ENCODE measurements at regions not wholly inside any gene's neighbourhood (a gene's known extent, or its start where the extent isn't known, plus 50 kb on each side); places are given as distances from the start of the nearest gene placed in this dataset.

DNA sequence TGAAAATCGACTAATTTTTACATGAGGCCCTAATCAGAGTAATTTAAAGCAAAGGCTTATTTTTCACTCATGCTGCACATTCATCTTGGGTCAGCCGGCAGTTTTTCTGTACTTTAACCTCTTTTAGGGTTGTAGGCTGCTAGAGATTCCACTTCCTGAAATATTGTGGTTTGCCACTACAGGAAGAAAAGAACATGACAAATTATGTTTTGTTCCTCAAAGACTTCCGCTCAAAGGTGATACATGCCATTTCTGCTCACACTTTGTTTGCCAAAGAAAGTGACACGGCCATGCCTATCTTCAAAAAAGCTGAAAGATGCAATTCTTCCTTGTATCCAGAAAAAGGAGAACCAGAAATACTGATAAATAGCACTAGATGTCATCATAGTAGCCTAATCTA, 183.4 kb upstream of the PPFIA2 start:
- Histone ChIP-seq H3K9ac (ENCODE audit: insufficient read depth, low read length, poor library complexity, severe bottlenecking) (no peak overlapping the region), H2AFZ (ENCODE audit: insufficient read depth, low read depth, low read length, poor library complexity, severe bottlenecking) (no peak overlapping the region), H3K27ac (ENCODE audit: low read depth in 1 of 2, low read length in 2 of 2) (no peak overlapping the region), H3K36me3 (replicated peaks in 1 of 2; ENCODE audit: control insufficient read depth in 1 of 2, insufficient read depth in 2 of 2, low read length in 2 of 2) (no peaks in the 10 kb centered on the region), H3K79me2 (ENCODE audit: insufficient read depth, low read length) (no peaks in the 10 kb centered on the region), H3K4me2 (replicated peaks; ENCODE audit: extremely low read depth, low read length, poor library complexity, severe bottlenecking) (peak overlapping the region; percentile 56), H3K9me3 (replicated peaks in 1 of 2; ENCODE audit: control insufficient read depth in 1 of 2, insufficient read depth in 1 of 2, low read length in 2 of 2) (peaks cover 0 to 3% of the 10 kb centered on the region in 2 donors), H4K20me1 (ENCODE audit: insufficient read depth, low read length) (no peaks in the 10 kb centered on the region), H3K4me3 (replicated peaks in 1 of 3; ENCODE audit: low read depth in 2 of 3, low read length in 3 of 3) (peak overlapping the region in 1 of 3 experiments; percentile 46), H3K27me3 (ENCODE audit: control insufficient read depth in 2 of 2, insufficient read depth in 2 of 2, low read length in 2 of 2) (peaks cover 49 to 72% of the 10 kb centered on the region in 2 donors), H3K4me1 (ENCODE audit: control insufficient read depth in 1 of 2, insufficient read depth in 2 of 2, low read length in 2 of 2) (peaks cover 34 to 54% of the 10 kb centered on the region in 2 donors)
- peak overlapping the region in 5 of 7 donors; percentile 4 to 82 (median 52) for H3K27ac Mint-ChIP-seq
- peaks cover 59% of the 10 kb centered on the region for H3K4me1 Mint-ChIP-seq
- peaks cover 64 to 81% (median 71%) of the 10 kb centered on the region in 3 donors for H3K27me3 Mint-ChIP-seq (ENCODE audit: low read depth in 3 of 3)
- TF ChIP-seq, protein P1, sequence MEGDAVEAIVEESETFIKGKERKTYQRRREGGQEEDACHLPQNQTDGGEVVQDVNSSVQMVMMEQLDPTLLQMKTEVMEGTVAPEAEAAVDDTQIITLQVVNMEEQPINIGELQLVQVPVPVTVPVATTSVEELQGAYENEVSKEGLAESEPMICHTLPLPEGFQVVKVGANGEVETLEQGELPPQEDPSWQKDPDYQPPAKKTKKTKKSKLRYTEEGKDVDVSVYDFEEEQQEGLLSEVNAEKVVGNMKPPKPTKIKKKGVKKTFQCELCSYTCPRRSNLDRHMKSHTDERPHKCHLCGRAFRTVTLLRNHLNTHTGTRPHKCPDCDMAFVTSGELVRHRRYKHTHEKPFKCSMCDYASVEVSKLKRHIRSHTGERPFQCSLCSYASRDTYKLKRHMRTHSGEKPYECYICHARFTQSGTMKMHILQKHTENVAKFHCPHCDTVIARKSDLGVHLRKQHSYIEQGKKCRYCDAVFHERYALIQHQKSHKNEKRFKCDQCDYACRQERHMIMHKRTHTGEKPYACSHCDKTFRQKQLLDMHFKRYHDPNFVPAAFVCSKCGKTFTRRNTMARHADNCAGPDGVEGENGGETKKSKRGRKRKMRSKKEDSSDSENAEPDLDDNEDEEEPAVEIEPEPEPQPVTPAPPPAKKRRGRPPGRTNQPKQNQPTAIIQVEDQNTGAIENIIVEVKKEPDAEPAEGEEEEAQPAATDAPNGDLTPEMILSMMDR (IDR thresholded peaks at IDR 0.05) = no peak
- peaks cover 0 to 15% (median 2%) of the 10 kb centered on the region in 7 donors for H3K9me3 Mint-ChIP-seq
- H3K36me3 Mint-ChIP-seq = no peaks in the 10 kb centered on the region
- peak; percentile 74 to 89 (median 85) for DNase-seq
- WGBS (ENCODE audit: insufficient coverage) = 0% methylated on average over 2 of the region's 4 CpGs
- intact Hi-C loops (cut with micrococcal nuclease) = loop anchor here (10.0 kb wide), 2 partner anchors 138 to 412 kb away; partner anchors contain the start of genes CCDC59 (in 1 of the 2) and METTL25 (in 1 of the 2)
- peak overlapping the region in 1 of 2 donors; percentile 81 for H3K4me3 Mint-ChIP-seq

DNA sequence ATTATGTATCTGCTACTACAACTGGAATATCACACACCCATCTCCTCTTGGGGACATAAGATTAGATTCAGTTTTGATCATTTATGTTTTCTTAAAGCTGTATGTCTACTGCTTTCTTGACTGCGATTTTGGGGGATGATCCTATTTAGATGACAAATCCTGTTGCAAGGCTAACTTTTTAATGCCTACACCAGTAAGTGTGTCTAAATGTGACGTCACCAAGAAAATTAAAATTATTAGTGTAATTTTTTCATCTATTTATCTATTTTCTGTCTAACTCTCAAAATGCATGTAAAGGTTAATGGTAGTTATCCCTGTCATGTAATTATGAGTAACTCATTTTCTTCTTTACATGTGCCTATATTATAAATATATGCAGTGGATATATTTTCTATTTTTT, 170.9 kb upstream of the PPFIA2 start:
- intact Hi-C loops (cut with micrococcal nuclease) = no loop called here
- no CpG with 5 or more reads among the region's 2 CpGs for WGBS (ENCODE audit: insufficient coverage)

More for the DNA sequence above, 170.9 kb upstream of the PPFIA2 start:
- Histone ChIP-seq H3K4me1 (ENCODE audit: control insufficient read depth in 1 of 2, insufficient read depth in 2 of 2, low read length in 2 of 2) (no peaks in the 10 kb centered on the region), H2AFZ (ENCODE audit: insufficient read depth, low read depth, low read length, poor library complexity, severe bottlenecking) (no peak overlapping the region), H3K4me2 (replicated peaks; ENCODE audit: extremely low read depth, low read length, poor library complexity, severe bottlenecking) (no peak overlapping the region), H3K36me3 (replicated peaks in 1 of 2; ENCODE audit: control insufficient read depth in 1 of 2, insufficient read depth in 2 of 2, low read length in 2 of 2) (no peaks in the 10 kb centered on the region), H3K9me3 (replicated peaks in 1 of 2; ENCODE audit: control insufficient read depth in 1 of 2, insufficient read depth in 1 of 2, low read length in 2 of 2) (peaks cover 0 to 4% of the 10 kb centered on the region in 2 donors), H3K27me3 (ENCODE audit: control insufficient read depth in 2 of 2, insufficient read depth in 2 of 2, low read length in 2 of 2) (peaks cover 20 to 30% of the 10 kb centered on the region in 2 donors), H3K79me2 (ENCODE audit: insufficient read depth, low read length) (no peaks in the 10 kb centered on the region), H3K4me3 (replicated peaks in 1 of 3; ENCODE audit: low read depth in 2 of 3, low read length in 3 of 3) (no peak overlapping the region), H4K20me1 (ENCODE audit: insufficient read depth, low read length) (no peaks in the 10 kb centered on the region), H3K9ac (ENCODE audit: insufficient read depth, low read length, poor library complexity, severe bottlenecking) (no peak overlapping the region), H3K27ac (ENCODE audit: low read depth in 1 of 2, low read length in 2 of 2) (no peak overlapping the region)
- Mint-ChIP-seq H3K27ac (no peak overlapping the region), H3K4me1 (no peaks in the 10 kb centered on the region), H3K27me3 (ENCODE audit: low read depth in 3 of 3) (peaks cover 20 to 38% (median 23%) of the 10 kb centered on the region in 3 donors), H3K9me3 (peaks cover 0 to 8% (median 0%) of the 10 kb centered on the region in 7 donors), H3K4me3 (no peak overlapping the region), H3K36me3 (no peaks in the 10 kb centered on the region)
- TF ChIP-seq, protein P1 (IDR thresholded peaks at IDR 0.05) = no peak
- no peak for DNase-seq

All from CD14-positive monocyte (primary cell).